Activated B cell treated with CpG ODN at 0.5 μM for 24 hours (primary cell): ENCODE measurements at regions not wholly inside any gene's neighbourhood (a gene's known extent, or its start where the extent isn't known, plus 50 kb on each side); places are given as distances from the start of the nearest gene placed in this dataset.

Experiments
- ATAC-seq: fragments of 200-7000 bp; cut with Tn5 transposase; one replicate; pipeline ENCODE4 v1.10.0; 2021; ENCODE audit warnings: low read depth, mild to moderate bottlenecking, moderate library complexity
- CTCF ChIA-PET: fragments of 350-600 bp; sonication (Branson Sonifier 250); formaldehyde crosslinking; loops from one replicate; lab custom pipeline; 2021; ENCODE audit warnings: antibody characterized with exemption; lab: Charles Lee
- POLR2A ChIA-PET: fragments of 350-600 bp; sonication (Branson Sonifier 250); formaldehyde crosslinking; loops from one replicate; lab custom pipeline; 2021; ENCODE audit warnings: antibody characterized with exemption; lab: Charles Lee
- DNase-seq: peaks from one replicate; pipeline ENCODE4 v3.0.0; 2022
- H3K27ac Mint-ChIP-seq: one replicate; pipeline ENCODE4 v1.8.0; 2020; ENCODE audit warnings: mixed read lengths
- H3K27me3 Mint-ChIP-seq: one replicate; pipeline ENCODE4 v1.8.0; 2021; ENCODE audit warnings: mixed read lengths
- H3K36me3 Mint-ChIP-seq: one replicate; pipeline ENCODE4 v1.8.0; 2021; ENCODE audit warnings: low read depth, mixed read lengths
- H3K4me1 Mint-ChIP-seq: one replicate; pipeline ENCODE4 v1.8.0; 2021; ENCODE audit warnings: mixed read lengths
- H3K4me3 Mint-ChIP-seq: one replicate; pipeline ENCODE4 v1.8.0; 2020; ENCODE audit warnings: mild to moderate bottlenecking, mixed read lengths
- H3K9me3 Mint-ChIP-seq: one replicate; pipeline ENCODE4 v1.8.0; 2020; ENCODE audit warnings: mixed read lengths
- intact Hi-C: fragments of 100-400 bp; cut with micrococcal nuclease; formaldehyde crosslinking; loops from one replicate; pipeline ENCODE4 v1.15.1; 2024
- TF ChIP-seq, protein P1 (sequence below): fragments of 200-600 bp; IDR thresholded peaks from one replicate; pipeline ENCODE4 v1.8.0; 2022; ENCODE audit warnings: antibody characterized with exemption, mild to moderate bottlenecking

DNA sequence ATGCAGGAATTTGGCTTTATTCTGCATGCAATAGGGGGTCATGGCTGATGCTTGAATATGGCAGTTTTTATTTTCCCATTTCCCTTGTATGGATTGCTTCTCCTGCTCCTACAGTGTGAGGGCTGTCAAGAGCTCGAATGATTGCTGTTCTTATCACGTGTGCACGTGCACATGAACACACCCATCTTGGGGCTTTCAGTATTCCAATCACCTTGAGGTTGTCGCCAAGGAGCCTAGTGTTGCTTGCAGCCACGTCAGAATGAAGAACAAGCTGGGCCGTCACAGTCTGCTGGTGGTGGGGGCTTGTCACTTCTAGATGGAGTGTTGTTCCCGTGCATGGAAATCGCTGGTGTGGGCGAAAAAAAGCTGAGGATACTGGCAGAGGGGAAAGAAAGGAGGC lies 219.4 kb upstream of the GLRA1 start:
- Mint-ChIP-seq H3K9me3 (no peaks in the 10 kb centered on the region), H3K36me3 (no peaks in the 10 kb centered on the region), H3K27ac (no peak overlapping the region), H3K4me3 (no peak overlapping the region), H3K27me3 (peaks cover 2% of the 10 kb centered on the region), H3K4me1 (no peaks in the 10 kb centered on the region)
- ChIA-PET POLR2A (no interaction called here), CTCF (interaction anchor here (0.6 to 7.0 kb wide), 7 partner anchors 10 to 485 kb away, joined by 3 to 126 read pairs (median 5); no protein-coding TSS in a partner anchor)
- DNase-seq (no peak), ATAC-seq (no peak)
- intact Hi-C loops, result no loop called here
- TF ChIP-seq, protein P1, sequence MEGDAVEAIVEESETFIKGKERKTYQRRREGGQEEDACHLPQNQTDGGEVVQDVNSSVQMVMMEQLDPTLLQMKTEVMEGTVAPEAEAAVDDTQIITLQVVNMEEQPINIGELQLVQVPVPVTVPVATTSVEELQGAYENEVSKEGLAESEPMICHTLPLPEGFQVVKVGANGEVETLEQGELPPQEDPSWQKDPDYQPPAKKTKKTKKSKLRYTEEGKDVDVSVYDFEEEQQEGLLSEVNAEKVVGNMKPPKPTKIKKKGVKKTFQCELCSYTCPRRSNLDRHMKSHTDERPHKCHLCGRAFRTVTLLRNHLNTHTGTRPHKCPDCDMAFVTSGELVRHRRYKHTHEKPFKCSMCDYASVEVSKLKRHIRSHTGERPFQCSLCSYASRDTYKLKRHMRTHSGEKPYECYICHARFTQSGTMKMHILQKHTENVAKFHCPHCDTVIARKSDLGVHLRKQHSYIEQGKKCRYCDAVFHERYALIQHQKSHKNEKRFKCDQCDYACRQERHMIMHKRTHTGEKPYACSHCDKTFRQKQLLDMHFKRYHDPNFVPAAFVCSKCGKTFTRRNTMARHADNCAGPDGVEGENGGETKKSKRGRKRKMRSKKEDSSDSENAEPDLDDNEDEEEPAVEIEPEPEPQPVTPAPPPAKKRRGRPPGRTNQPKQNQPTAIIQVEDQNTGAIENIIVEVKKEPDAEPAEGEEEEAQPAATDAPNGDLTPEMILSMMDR, result no peak

DNA sequence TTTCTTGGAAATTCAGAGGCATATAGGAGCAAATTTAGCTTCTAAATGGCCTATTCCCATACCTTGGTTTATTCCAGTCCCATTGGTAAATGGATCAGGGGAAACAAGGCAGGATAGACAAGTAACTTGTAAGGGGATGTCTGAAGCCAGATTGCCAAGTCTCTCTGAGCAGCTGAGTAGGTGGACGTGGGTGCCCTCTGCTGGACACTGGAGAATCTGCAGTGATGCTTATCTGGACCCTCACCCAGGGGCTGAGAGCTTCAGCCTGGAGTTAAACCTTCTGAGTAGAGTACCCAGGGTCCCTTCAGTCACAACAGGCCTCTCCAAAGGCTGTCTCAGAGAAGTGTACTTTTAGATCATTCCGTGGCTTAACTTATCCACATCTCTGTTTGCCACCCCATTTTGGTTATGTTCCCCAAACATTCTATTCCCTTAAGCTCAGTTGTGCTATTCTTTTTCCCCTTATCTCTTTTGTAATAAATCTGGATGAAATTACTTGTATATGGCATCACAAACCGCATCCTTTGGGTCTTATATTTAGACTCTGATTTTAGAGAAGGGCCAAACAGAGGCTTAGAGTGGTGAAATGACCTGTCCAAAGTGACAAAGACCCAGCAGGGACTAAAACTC lies 218.3 kb upstream of the GLRA1 start:
- ChIA-PET CTCF (interaction anchor here (0.8 to 7.0 kb wide), 14 partner anchors 9 to 491 kb away, joined by 3 to 126 read pairs (median 4); no protein-coding TSS in a partner anchor), POLR2A (interaction anchor here (1.1 kb wide), 1 partner anchor 318 kb away, joined by 3 read pairs; no protein-coding TSS in a partner anchor)
- peak; percentile 36 for DNase-seq
- ATAC-seq, result peak; percentile 47
- H3K4me3 Mint-ChIP-seq, result no peak overlapping the region
- H3K4me1 Mint-ChIP-seq, result no peaks in the 10 kb centered on the region
- TF ChIP-seq, protein P1, result peak; percentile 81
- H3K9me3 Mint-ChIP-seq, result no peaks in the 10 kb centered on the region
- H3K27me3 Mint-ChIP-seq, result peaks cover 2% of the 10 kb centered on the region
- intact Hi-C loops, result loop anchor here (1.0 to 2.0 kb wide), 4 partner anchors 318 to 696 kb away; partner anchors contain the start of gene SLC36A1
- no peak overlapping the region for H3K27ac Mint-ChIP-seq
- no peaks in the 10 kb centered on the region for H3K36me3 Mint-ChIP-seq

DNA sequence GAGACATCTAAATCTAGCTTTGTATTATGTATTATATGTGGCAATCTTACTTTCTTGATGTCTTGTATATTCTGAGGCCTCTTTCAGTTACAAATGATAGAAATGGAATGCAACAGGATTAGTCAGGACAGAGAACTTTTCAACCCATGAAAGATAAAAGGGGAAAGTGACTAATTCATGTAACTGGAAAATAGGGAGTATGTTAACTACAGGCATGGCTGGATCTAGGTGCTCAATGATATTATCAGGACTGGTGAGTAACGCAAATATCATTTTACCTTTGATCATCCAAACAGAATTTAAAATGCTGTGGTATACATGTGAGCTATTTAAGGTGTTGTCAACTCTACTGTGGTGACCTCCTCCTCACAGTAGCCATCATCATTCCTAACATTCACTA lies 215.7 kb upstream of the GLRA1 start:
- intact Hi-C loops, result loop anchor here (1.0 kb wide), 1 partner anchor 8 kb away; no protein-coding TSS in a partner anchor
- no peaks in the 10 kb centered on the region for H3K36me3 Mint-ChIP-seq
- DNase-seq (no peak), ATAC-seq (no peak)
- H3K4me3 Mint-ChIP-seq, result no peak overlapping the region
- peaks cover 5% of the 10 kb centered on the region for H3K27me3 Mint-ChIP-seq
- POLR2A ChIA-PET, result interaction anchor here (0.6 kb wide), 1 partner anchor 300 kb away, joined by 3 read pairs; no protein-coding TSS in a partner anchor
- H3K9me3 Mint-ChIP-seq, result no peaks in the 10 kb centered on the region
- TF ChIP-seq, protein P1, result no peak
- CTCF ChIA-PET, result interaction anchor here (0.8 to 7.0 kb wide), 3 partner anchors 9 to 315 kb away, joined by 3 to 126 read pairs (median 3); no protein-coding TSS in a partner anchor
- no peak overlapping the region for H3K27ac Mint-ChIP-seq
- H3K4me1 Mint-ChIP-seq, result no peaks in the 10 kb centered on the region

DNA sequence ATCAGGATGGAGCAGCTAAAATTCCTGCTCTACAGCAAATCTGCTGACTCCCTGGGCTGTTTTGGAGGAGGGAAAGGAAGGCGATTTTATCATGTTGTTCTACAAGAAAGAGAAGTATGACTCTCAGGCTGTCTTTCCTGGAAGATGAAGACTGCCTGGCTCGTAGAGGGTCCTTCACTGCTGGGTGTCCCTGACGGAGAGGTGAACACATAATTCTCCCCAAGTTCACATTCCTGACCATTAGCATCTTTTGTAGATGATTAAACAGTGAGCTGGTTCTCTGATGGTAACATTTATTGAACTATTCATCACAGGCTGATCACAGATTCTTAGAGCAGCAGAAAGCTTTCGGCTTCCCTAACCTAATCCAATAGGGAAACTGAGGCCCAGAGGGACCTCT lies 212.4 kb upstream of the GLRA1 start:
- Mint-ChIP-seq H3K9me3 (no peaks in the 10 kb centered on the region), H3K4me3 (no peak overlapping the region), H3K27me3 (peaks cover 6% of the 10 kb centered on the region), H3K36me3 (no peaks in the 10 kb centered on the region), H3K27ac (no peak overlapping the region), H3K4me1 (no peaks in the 10 kb centered on the region)
- ChIA-PET POLR2A (no interaction called here), CTCF (no interaction called here)
- ATAC-seq (no peak), DNase-seq (no peak)
- TF ChIP-seq, protein P1, result no peak
- intact Hi-C loops, result no loop called here

DNA sequence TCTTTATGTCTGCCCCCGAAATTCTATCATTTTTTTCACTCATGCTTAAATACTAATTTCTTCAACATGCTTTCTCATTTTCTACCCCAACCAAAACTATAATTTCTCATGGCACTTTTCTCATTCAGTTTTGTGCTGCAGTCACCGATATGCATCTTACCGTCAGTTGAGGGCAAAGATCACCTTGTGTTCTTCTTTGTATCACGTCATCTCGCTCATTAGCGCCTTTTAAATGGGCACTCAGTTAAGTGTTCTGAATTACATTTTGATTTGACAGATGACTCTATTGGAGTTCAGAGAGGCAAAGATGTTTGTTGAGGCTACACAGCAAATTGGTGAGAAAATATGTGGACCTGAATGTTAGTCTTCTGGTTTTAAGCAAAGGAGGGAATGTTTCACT lies 211.7 kb upstream of the GLRA1 start:
- intact Hi-C loops, result no loop called here
- DNase-seq (no peak), ATAC-seq (no peak)
- Mint-ChIP-seq H3K9me3 (no peaks in the 10 kb centered on the region), H3K4me1 (no peaks in the 10 kb centered on the region), H3K4me3 (no peak overlapping the region), H3K36me3 (no peaks in the 10 kb centered on the region), H3K27me3 (peaks cover 6% of the 10 kb centered on the region), H3K27ac (no peak overlapping the region)
- POLR2A ChIA-PET, result no interaction called here
- TF ChIP-seq, protein P1, result no peak
- CTCF ChIA-PET, result no interaction called here
